GM13977 (cell line): ENCODE measurements at regions not wholly inside any gene's neighbourhood (a gene's known extent, or its start where the extent isn't known, plus 50 kb on each side); places are given as distances from the start of the nearest gene placed in this dataset.

Experiments
- DNase-seq: peaks from one replicate; pipeline ENCODE4 v3.0.0; 2012; ENCODE audit warnings: low spot score
- in situ Hi-C: fragments of 300-500 bp; cut with MboI; formaldehyde crosslinking; loops from one replicate; pipeline ENCODE4 v1.12.0; 2022; ENCODE audit warnings: low sequenced_read_pairs, low pct_unique_long_range_greater_than_20kb, mixed read lengths, inconsistent platforms; ENCODE audit not compliant: unreplicated experiment
- TF ChIP-seq, protein P1 (sequence below): IDR thresholded peaks from 2 replicates; pipeline ENCODE4 v1.5.1; 2012; ENCODE audit warnings: mild to moderate bottlenecking, control low read depth; ENCODE audit not compliant: insufficient read depth; ENCODE audit errors: extremely low read depth, missing control alignments

DNA sequence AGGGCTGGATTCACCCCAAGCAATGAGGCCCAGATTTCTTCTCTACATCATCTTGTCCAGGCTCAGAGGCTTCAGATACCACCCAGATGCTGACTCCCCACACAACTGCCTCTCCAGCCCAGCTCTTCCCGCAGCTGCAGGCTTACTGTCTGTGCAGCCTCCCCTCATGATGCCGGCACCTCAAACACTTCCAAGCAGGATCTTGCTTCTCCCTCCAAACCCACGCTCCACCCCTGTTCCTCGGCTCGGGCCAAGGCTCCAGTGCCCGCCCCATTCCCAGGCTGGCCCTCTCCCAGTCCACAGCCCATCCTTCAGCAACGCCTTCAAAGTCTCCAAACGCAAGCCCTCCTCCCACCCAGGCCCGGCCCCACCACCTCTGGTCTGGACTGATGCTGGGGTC lies 159.2 kb upstream of the LINGO1 start:
- DNase-seq: no peak
- in situ Hi-C loops: no loop called here
- TF ChIP-seq, protein P1, sequence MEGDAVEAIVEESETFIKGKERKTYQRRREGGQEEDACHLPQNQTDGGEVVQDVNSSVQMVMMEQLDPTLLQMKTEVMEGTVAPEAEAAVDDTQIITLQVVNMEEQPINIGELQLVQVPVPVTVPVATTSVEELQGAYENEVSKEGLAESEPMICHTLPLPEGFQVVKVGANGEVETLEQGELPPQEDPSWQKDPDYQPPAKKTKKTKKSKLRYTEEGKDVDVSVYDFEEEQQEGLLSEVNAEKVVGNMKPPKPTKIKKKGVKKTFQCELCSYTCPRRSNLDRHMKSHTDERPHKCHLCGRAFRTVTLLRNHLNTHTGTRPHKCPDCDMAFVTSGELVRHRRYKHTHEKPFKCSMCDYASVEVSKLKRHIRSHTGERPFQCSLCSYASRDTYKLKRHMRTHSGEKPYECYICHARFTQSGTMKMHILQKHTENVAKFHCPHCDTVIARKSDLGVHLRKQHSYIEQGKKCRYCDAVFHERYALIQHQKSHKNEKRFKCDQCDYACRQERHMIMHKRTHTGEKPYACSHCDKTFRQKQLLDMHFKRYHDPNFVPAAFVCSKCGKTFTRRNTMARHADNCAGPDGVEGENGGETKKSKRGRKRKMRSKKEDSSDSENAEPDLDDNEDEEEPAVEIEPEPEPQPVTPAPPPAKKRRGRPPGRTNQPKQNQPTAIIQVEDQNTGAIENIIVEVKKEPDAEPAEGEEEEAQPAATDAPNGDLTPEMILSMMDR: no peak

DNA sequence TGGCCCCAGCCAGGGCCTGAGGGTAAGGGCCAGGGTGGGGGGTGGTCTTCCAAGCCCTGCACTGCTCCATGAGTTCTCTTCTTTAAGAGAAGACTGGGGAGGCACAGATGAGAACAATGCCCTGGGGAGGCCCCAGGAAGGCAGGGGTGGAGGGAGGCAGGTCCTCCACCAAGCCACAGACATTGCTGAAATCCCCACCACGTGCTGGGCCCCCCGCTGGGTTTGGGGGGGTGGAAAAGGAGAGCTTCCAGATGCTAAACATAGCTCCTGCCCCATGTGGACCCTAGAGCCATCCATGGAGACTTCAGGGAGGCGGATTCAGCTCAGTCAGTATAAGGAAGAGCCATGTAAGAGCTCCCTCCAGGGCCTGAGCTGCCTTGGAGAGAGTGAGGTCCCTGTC lies 157.8 kb upstream of the LINGO1 start:
- no peak for DNase-seq
- TF ChIP-seq, protein P1: no peak
- in situ Hi-C loops: no loop called here

DNA sequence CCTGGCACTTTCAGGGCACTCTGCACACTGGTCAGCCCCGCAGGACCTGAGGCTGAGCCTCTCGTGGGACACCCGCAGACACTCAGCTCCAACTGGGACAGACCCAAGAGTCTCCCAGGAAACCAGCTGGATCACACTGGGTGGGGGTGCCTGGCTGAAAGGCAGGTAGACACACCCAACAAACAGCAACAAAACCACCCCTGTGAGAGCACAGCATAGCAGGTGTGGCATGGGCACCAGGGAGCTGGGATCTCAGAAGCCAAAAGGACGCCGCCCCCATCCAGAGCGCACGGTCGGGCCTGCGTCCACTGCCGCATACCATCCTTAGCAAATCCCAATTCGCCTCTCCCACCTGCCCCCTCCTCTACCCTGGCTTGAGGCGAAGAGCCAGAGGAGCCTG lies 154.2 kb upstream of the LINGO1 start:
- in situ Hi-C loops: no loop called here
- DNase-seq: no peak
- TF ChIP-seq, protein P1: no peak

DNA sequence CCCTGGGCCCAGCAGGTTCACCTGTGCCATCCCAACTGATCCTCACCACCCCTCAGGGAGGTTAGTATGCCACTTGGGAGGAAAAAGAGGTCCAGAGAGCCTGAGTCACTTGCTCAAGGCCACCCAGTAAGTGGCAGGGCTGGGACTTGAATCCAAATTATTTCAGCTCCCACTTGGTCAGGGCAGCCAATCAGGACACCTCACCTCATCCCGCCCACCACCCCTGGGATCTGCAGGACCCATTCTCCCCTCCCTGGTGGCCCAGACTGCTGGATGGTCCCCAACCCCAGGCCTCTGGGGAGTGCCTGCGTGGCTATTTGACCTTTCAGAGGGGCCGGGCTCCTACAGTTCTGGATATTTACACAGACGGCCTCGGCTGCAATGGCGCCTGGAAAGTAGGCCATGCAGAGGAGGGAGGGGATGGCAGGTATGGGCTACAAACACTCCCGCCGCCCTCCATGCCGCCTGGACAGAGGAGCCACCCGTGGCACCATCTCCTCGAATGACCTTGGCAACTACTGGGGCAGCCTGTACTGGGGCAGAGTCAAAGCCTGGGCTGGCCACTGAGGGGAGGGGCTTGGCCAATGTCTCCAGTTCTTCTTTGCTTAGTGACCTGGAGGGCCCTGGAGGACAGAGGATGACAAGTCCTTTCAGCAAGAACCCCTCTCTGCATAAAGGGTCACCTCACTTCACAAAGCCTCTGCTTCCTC lies 153.6 kb upstream of the LINGO1 start:
- in situ Hi-C loops: no loop called here
- TF ChIP-seq, protein P1: no peak
- DNase-seq: no peak

DNA sequence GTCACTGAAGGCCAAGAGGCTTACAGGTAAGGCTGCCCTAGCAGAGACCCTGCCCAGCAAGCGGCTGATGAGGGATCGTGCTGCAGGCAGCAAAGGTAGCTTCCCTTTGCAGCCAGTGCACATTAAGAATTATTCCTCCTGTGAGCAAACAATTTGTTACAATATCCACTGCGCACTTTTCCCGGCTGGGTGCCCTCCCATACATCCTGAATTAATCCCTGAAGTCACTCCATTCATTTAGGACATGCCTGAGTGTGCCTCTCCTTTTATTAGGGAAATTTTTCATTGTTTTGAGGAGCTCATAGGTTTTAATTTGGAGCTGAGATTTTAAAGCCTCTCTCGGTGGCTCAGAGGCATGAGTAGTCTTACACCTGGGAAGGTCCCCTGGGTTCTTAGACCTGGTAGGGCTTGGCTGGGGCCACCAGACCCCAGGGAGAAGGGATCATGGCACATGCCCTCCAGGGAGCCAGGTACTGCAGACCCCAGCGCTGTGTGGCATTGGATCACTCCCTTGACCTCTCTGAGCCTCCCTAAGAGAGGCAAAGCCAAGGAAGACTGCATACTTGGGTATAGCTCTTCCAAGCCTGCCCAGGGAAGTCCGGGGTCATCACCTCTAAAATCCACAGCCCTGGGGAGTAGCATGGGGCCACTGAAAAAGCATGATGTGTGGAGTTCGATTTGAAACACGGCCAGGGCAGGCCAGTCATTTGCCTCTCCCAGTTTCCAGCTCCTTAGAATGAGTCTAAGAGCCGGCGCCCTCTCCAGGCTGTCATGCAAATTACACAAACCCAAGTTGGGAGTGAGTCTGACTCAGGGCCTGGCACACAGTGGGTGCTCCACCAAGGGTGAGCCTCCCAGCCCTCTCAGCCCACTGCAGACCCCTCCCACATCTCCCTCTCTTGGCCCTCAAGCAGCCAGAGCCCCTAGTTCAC lies 151.9 kb upstream of the LINGO1 start:
- in situ Hi-C loops: no loop called here
- TF ChIP-seq, protein P1: peak; percentile 55
- DNase-seq: peak; percentile 59

DNA sequence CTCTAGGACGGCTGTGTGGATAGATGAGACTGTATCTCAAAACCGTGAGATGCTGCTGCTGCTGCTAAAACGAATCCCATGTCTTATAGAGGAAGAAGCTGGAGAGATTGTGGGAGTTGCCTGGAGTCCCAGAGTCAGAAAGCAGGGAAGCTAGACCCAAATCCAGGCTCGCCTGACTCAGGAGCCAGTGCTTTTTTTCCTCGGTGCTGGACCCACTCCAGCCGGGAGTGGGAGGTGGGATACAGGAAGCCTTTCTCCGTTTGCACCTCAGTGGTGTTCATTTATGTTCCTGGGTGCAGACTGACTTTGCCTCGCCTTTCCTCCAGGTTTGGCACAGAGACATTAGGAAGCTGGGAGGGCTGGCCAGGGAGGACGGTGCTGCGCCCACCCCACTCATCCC lies 150.9 kb upstream of the LINGO1 start:
- no peak for DNase-seq
- in situ Hi-C loops: no loop called here
- TF ChIP-seq, protein P1: no peak
